Bronchial epithelial cell (primary cell): ENCODE measurements at regions not wholly inside any gene's neighbourhood (a gene's known extent, or its start where the extent isn't known, plus 50 kb on each side); places are given as distances from the start of the nearest gene placed in this dataset.
"Not testable (repeated sequence)": the region's sequence is repeated elsewhere in the genome, so short reads cannot be mapped to it uniquely, and the experiment has no call there.

ENCODE experiments used
- DNase-seq: peaks from one replicate; pipeline ENCODE4 v3.0.0-alpha.2; 2010; ENCODE audit warnings: low read depth
- FAIRE-seq: peaks from 2 replicates; lab custom pipeline; 2011; peaks lifted over from hg19 to GRCh38; lab: Jason Lieb, UNC
- H3K27me3 ChIP-seq: 2 replicates; pipeline ENCODE4 v1.5.1; 2011; ENCODE audit warnings: low read length; ENCODE audit not compliant: control insufficient read depth, insufficient read depth
- H3K36me3 ChIP-seq: 2 replicates; pipeline ENCODE4 v1.5.1; 2011; ENCODE audit warnings: low read length; ENCODE audit not compliant: control insufficient read depth, insufficient read depth
- H3K4me3 ChIP-seq: 2 replicates; pipeline ENCODE4 v1.5.1; 2011; ENCODE audit warnings: mild to moderate bottlenecking, low read depth, low read length, control low read depth
- CTCF ChIP-seq: IDR thresholded peaks from 2 replicates; pipeline ENCODE4 v1.5.1; 2011; ENCODE audit warnings: mild to moderate bottlenecking, moderate library complexity, low read length, control low read depth, inconsistent platforms; ENCODE audit not compliant: insufficient read depth, severe bottlenecking

- no peak for TF ChIP-seq CTCF
- DNase-seq, result no peak
- no peak for FAIRE-seq
- Histone ChIP-seq H3K36me3 (no peaks in the 10 kb centered on the region), H3K4me3 (no peak overlapping the region), H3K27me3 (no peaks in the 10 kb centered on the region)
Measured at GRCh38 chr15:22239806-22240180, 159.5 kb downstream of the OR4M2 start.

- TF ChIP-seq CTCF, result no peak
- DNase-seq, result no peak
Measured at GRCh38 chr15:22240403-22240802, 160.1 kb downstream of the OR4M2 start.

GRCh38 chr15:22240986-22241385 is 160.7 kb downstream of the OR4M2 start:
- no peaks in the 10 kb centered on the region for H3K36me3 ChIP-seq
- no peak overlapping the region for H3K4me3 ChIP-seq
- DNase-seq (no peak), FAIRE-seq (peak; percentile 28)
- H3K27me3 ChIP-seq, result no peaks in the 10 kb centered on the region
- no peak for TF ChIP-seq CTCF

More at GRCh38 chr15:22240403-22240802, 160.1 kb downstream of the OR4M2 start:
- no peak overlapping the region for H3K4me3 ChIP-seq
- FAIRE-seq, result no peak
- no peaks in the 10 kb centered on the region for H3K36me3 ChIP-seq
- no peaks in the 10 kb centered on the region for H3K27me3 ChIP-seq

- no peak overlapping the region for H3K4me3 ChIP-seq
- DNase-seq (no peak), FAIRE-seq (no peak)
- no peaks in the 10 kb centered on the region for H3K36me3 ChIP-seq
- H3K27me3 ChIP-seq, result no peaks in the 10 kb centered on the region
- TF ChIP-seq CTCF, result no peak
Measured at GRCh38 chr15:22241451-22241850, 161.1 kb downstream of the OR4M2 start.

GRCh38 chr15:22242311-22242710 is 162.0 kb downstream of the OR4M2 start:
- H3K4me3 ChIP-seq, DNase-seq, H3K27me3 ChIP-seq, H3K36me3 ChIP-seq, FAIRE-seq: not testable (repeated sequence)

GRCh38 chr15:22243440-22244130 is 163.3 kb downstream of the OR4M2 start:
- TF ChIP-seq CTCF, result no peak
- H3K27me3 ChIP-seq, result no peaks in the 10 kb centered on the region
- DNase-seq (no peak), FAIRE-seq (no peak)
- H3K36me3 ChIP-seq, result no peaks in the 10 kb centered on the region
- H3K4me3 ChIP-seq, result no peak overlapping the region

GRCh38 chr15:22249511-22249910 is 169.2 kb downstream of the OR4M2 start:
- not testable (repeated sequence) for H3K36me3 ChIP-seq, DNase-seq, FAIRE-seq, H3K27me3 ChIP-seq, H3K4me3 ChIP-seq

- not testable (repeated sequence) for H3K27me3 ChIP-seq, H3K36me3 ChIP-seq, DNase-seq, H3K4me3 ChIP-seq
- FAIRE-seq, result peak; percentile 13
Measured at GRCh38 chr15:22250501-22251290, 170.4 kb downstream of the OR4M2 start.
